Kidney epithelial cell (primary cell): ENCODE measurements at regions not wholly inside any gene's neighbourhood (a gene's known extent, or its start where the extent isn't known, plus 50 kb on each side); places are given as distances from the start of the nearest gene placed in this dataset.

Experiments
- DNase-seq: peaks from one replicate; pipeline ENCODE4 v3.0.0-alpha.2; 2010; ENCODE audit warnings: low read depth
- H3K27me3 ChIP-seq: 2 replicates; pipeline ENCODE4 v1.6.0; 2011; ENCODE audit warnings: low read length; ENCODE audit not compliant: control insufficient read depth, insufficient read depth
- H3K36me3 ChIP-seq: 2 replicates; pipeline ENCODE4 v1.5.1; 2011; ENCODE audit warnings: low read length; ENCODE audit not compliant: control insufficient read depth, insufficient read depth
- H3K4me3 ChIP-seq: 2 replicates; pipeline ENCODE4 v1.5.1; 2011; ENCODE audit warnings: low read depth, mild to moderate bottlenecking, control low read depth, low read length
- CTCF ChIP-seq: IDR thresholded peaks from 2 replicates; pipeline ENCODE4 v1.5.1; 2011; ENCODE audit warnings: mild to moderate bottlenecking, moderate library complexity, low read length, control low read depth, inconsistent platforms; ENCODE audit not compliant: insufficient read depth, poor library complexity, severe bottlenecking

- TF ChIP-seq CTCF, result no peak
- H3K36me3 ChIP-seq, result no peaks in the 10 kb centered on the region
- no peaks in the 10 kb centered on the region for H3K27me3 ChIP-seq
- no peak for DNase-seq
- H3K4me3 ChIP-seq, result no peak overlapping the region
These were observed 53.4 kb upstream of the EVL start for GRCh38 chr14:100011628-100012325.

- no peaks in the 10 kb centered on the region for H3K27me3 ChIP-seq
These were observed 52.5 kb upstream of the EVL start for GRCh38 chr14:100012478-100013327.

GRCh38 chr14:100015251-100015655, 50.0 kb upstream of the EVL start:
- Histone ChIP-seq H3K36me3 (no peaks in the 10 kb centered on the region), H3K27me3 (no peaks in the 10 kb centered on the region), H3K4me3 (no peak overlapping the region)
- DNase-seq, result no peak
- no peak for TF ChIP-seq CTCF

More at GRCh38 chr14:100012478-100013327, 52.5 kb upstream of the EVL start:
- TF ChIP-seq CTCF, result no peak
- Histone ChIP-seq H3K36me3 (no peaks in the 10 kb centered on the region), H3K4me3 (no peak overlapping the region)
- DNase-seq, result no peak
